Loucy (cell line): ENCODE measurements at regions not wholly inside any gene's neighbourhood (a gene's known extent, or its start where the extent isn't known, plus 50 kb on each side); places are given as distances from the start of the nearest gene placed in this dataset.

Experiments
- H2AFZ ChIP-seq: fragments of 200-600 bp; sonication (generic); 2 replicates; pipeline ENCODE4 v1.6.0; 2016; ENCODE audit warnings: antibody characterized with exemption, mild to moderate bottlenecking, low read length, moderate library complexity
- H3F3A ChIP-seq: fragments of 200-600 bp; 2 replicates; pipeline ENCODE4 v1.6.0; 2016; ENCODE audit warnings: antibody characterized with exemption, low read depth, mild to moderate bottlenecking
- H3K27me3 ChIP-seq: fragments of 200-600 bp; sonication (generic); 2 replicates; pipeline ENCODE4 v1.6.1; 2014; ENCODE audit warnings: low read length, mild to moderate bottlenecking; ENCODE audit not compliant: insufficient read depth, poor library complexity, severe bottlenecking
- H3K36me3 ChIP-seq: fragments of 200-600 bp; sonication (generic); 2 replicates; pipeline ENCODE4 v1.6.1; 2016; ENCODE audit warnings: low read length; ENCODE audit not compliant: insufficient read depth
- H3K4me1 ChIP-seq: fragments of 200-600 bp; sonication (generic); 2 replicates; pipeline ENCODE4 v1.5.1; 2014; ENCODE audit warnings: low read length, mild to moderate bottlenecking; ENCODE audit not compliant: insufficient read depth, poor library complexity, severe bottlenecking
- H3K4me2 ChIP-seq: fragments of 200-600 bp; sonication (generic); 2 replicates; pipeline ENCODE4 v1.6.0; 2014; ENCODE audit warnings: antibody characterized with exemption, low read length, low read depth, mild to moderate bottlenecking; ENCODE audit not compliant: poor library complexity, severe bottlenecking
- H3K4me3 ChIP-seq: fragments of 200-600 bp; sonication (generic); 2 replicates; pipeline ENCODE4 v1.5.1; 2014; ENCODE audit warnings: low read length, mild to moderate bottlenecking, mixed read lengths; ENCODE audit not compliant: poor library complexity, severe bottlenecking
- H3K79me2 ChIP-seq: fragments of 200-600 bp; sonication (generic); 2 replicates; pipeline ENCODE4 v1.6.1; 2014; ENCODE audit warnings: low read length; ENCODE audit not compliant: insufficient read depth
- H3K9ac ChIP-seq: fragments of 200-600 bp; sonication (generic); 2 replicates; pipeline ENCODE4 v1.6.0; 2014; ENCODE audit warnings: mild to moderate bottlenecking, low read depth, low read length, moderate library complexity; ENCODE audit not compliant: poor library complexity, severe bottlenecking
- H3K9me2 ChIP-seq: fragments of 200-600 bp; sonication (generic); replicated peaks from 2 replicates; pipeline ENCODE4 v1.6.1; 2016; ENCODE audit warnings: low read depth, low read length, mixed read lengths
- H3K9me3 ChIP-seq: fragments of 200-600 bp; sonication (generic); 2 replicates; pipeline ENCODE4 v1.6.1; 2014; ENCODE audit warnings: mild to moderate bottlenecking, antibody characterized with exemption, low read length, low read depth; ENCODE audit not compliant: insufficient read depth
- H4K20me1 ChIP-seq: fragments of 200-600 bp; sonication (generic); 2 replicates; pipeline ENCODE4 v1.6.0; 2014; ENCODE audit warnings: antibody characterized with exemption, low read length, mild to moderate bottlenecking; ENCODE audit not compliant: insufficient read depth, poor library complexity, severe bottlenecking
- CTCF ChIP-seq: fragments of 200-600 bp; sonication (generic); conservative IDR thresholded peaks from 2 replicates; pipeline ENCODE4 v1.5.1; 2014; ENCODE audit warnings: mild to moderate bottlenecking, antibody characterized with exemption, low read length
- EZH2phosphoT487 ChIP-seq: fragments of 200-600 bp; IDR thresholded peaks from 2 replicates; pipeline ENCODE4 v1.6.1; 2018; ENCODE audit warnings: antibody characterized with exemption, mild to moderate bottlenecking, moderate library complexity, borderline replicate concordance

- no peak overlapping the region for H3K4me2 ChIP-seq
- no peak for TF ChIP-seq CTCF
- TF ChIP-seq EZH2phosphoT487: no peak
- H3K27me3 ChIP-seq: no peaks in the 10 kb centered on the region
- no peak overlapping the region for H3K9ac ChIP-seq
- H2AFZ ChIP-seq: no peak overlapping the region
- no peak overlapping the region for H3K4me3 ChIP-seq
- no peaks in the 10 kb centered on the region for H3K4me1 ChIP-seq
- no peaks in the 10 kb centered on the region for H3K36me3 ChIP-seq
- H3K9me3 ChIP-seq: no peaks in the 10 kb centered on the region
- H3K9me2 ChIP-seq: no peaks in the 10 kb centered on the region
- H4K20me1 ChIP-seq: no peaks in the 10 kb centered on the region
- no peaks in the 10 kb centered on the region for H3K79me2 ChIP-seq
- H3F3A ChIP-seq: no peaks in the 10 kb centered on the region
These were observed 210.8 kb upstream of the PFKP start for GRCh38 chr10:2856598-2856997.

DNA sequence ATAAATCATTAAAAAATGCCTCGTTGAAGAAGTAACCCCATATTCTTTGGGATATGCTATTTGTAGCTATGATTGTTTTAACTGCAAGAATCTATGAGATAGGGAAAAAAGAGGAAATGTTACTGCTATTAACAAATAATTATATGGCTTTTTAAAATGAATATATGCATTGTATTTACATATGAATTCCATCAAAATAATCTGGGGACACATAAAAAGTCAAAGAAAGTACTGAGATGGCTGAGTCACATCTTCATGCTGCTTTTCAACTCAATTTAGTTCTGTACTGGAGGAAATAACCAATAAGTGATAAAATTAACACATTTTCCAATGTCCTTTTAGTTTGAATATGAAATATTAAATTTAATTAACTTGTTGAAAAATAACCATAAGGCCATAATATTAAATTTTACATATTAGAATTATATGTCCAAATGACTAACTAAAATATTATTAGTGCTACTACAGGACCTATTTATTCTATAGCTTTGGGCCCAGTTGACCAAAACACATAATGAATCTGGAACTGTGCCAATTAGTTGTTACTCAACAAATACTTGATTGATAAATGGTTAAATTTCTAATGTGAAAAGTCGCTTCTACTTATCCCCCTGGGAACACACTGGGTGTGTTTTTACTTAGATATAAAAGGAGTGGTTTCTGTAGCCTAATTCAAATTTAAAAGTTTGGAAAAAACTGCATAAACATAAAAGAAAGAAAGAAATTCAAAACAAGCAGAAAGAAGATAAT, 214.6 kb upstream of the PFKP start:
- H3K4me3 ChIP-seq: no peak overlapping the region
- no peak overlapping the region for H3K9ac ChIP-seq
- no peaks in the 10 kb centered on the region for H3K79me2 ChIP-seq
- no peaks in the 10 kb centered on the region for H3K9me2 ChIP-seq
- no peaks in the 10 kb centered on the region for H3K4me1 ChIP-seq
- no peaks in the 10 kb centered on the region for H3F3A ChIP-seq
- H3K9me3 ChIP-seq: no peaks in the 10 kb centered on the region
- no peak overlapping the region for H2AFZ ChIP-seq
- no peaks in the 10 kb centered on the region for H4K20me1 ChIP-seq
- no peaks in the 10 kb centered on the region for H3K27me3 ChIP-seq
- no peak overlapping the region for H3K4me2 ChIP-seq
- H3K36me3 ChIP-seq: no peaks in the 10 kb centered on the region
- TF ChIP-seq CTCF (no peak), EZH2phosphoT487 (no peak)

DNA sequence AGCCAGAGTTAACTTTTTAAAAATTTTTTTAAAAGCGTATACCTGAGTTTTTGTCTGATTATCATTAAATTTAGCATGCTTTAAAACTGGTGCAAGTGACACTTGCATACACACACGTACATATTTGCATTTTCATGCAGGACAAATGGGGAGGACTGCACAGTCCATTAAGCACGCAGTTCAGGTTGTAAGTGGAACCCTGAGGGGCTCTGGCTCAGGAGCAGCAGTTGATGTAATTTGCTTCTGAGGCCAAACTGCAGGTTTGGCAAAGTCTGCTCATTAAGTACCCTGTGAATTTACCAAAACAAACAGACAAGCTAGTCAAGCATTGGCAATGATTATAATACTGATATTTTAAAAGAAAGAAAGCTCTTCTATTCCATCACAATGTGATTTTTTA, 215.8 kb upstream of the PFKP start:
- Histone ChIP-seq H3K9me3 (no peaks in the 10 kb centered on the region), H3K27me3 (no peaks in the 10 kb centered on the region), H3K4me2 (no peak overlapping the region), H3K4me1 (no peaks in the 10 kb centered on the region), H3K36me3 (no peaks in the 10 kb centered on the region), H3K9me2 (no peaks in the 10 kb centered on the region), H4K20me1 (no peaks in the 10 kb centered on the region), H3K79me2 (no peaks in the 10 kb centered on the region), H2AFZ (no peak overlapping the region), H3F3A (no peaks in the 10 kb centered on the region), H3K4me3 (no peak overlapping the region), H3K9ac (no peak overlapping the region)
- no peak for TF ChIP-seq EZH2phosphoT487
- no peak for TF ChIP-seq CTCF
